Liver (tissue), 3 donors: ENCODE measurements at regions not wholly inside any gene's neighbourhood (a gene's known extent, or its start where the extent isn't known, plus 50 kb on each side); places are given as distances from the start of the nearest gene placed in this dataset.

ENCODE experiments used
- EGR1 ChIP-seq, 2 donors: IDR thresholded peaks; 2 replicates each; pipeline ENCODE4 v1.6.1; 2016 to 2018; ENCODE audit warnings: antibody characterized with exemption in 2 of 2, low read depth in 2 of 2
- GABPA ChIP-seq, 2 donors: IDR thresholded peaks in 1 of 2; conservative IDR thresholded peaks in 1 of 2; 2 replicates each; pipeline ENCODE4 v1.6.1; 2016; ENCODE audit warnings: antibody characterized with exemption in 2 of 2, mild to moderate bottlenecking in 1 of 2, moderate library complexity in 1 of 2
- RAD21 ChIP-seq, 2 donors: IDR thresholded peaks; 2 replicates each; pipeline ENCODE4 v1.6.1; 2016; ENCODE audit warnings: antibody characterized with exemption in 2 of 2, mild to moderate bottlenecking in 2 of 2
- SP1 ChIP-seq: IDR thresholded peaks from 2 replicates; pipeline ENCODE4 v1.6.1; 2018; ENCODE audit warnings: antibody characterized with exemption, mild to moderate bottlenecking
- TAF1 ChIP-seq: conservative IDR thresholded peaks from 2 replicates; pipeline ENCODE4 v1.6.1; 2016; ENCODE audit warnings: antibody characterized with exemption, mild to moderate bottlenecking
- TF ChIP-seq, protein P1 (sequence below): IDR thresholded peaks from 2 replicates; pipeline ENCODE4 v1.6.1; 2016; ENCODE audit warnings: antibody characterized with exemption
- TF ChIP-seq, protein P2 (sequence below): fragments of 150-350 bp; IDR thresholded peaks from 2 replicates; pipeline ENCODE4 v1.5.1; 2017; ENCODE audit warnings: improper control_type of control experiment, low read depth, low read length; ENCODE audit not compliant: missing input control
- TF ChIP-seq, protein P3 (sequence below): IDR thresholded peaks from 2 replicates; pipeline ENCODE4 v1.6.1; 2016; ENCODE audit warnings: antibody characterized with exemption, mild to moderate bottlenecking
- TF ChIP-seq, protein P4 (sequence below): IDR thresholded peaks from 2 replicates; pipeline ENCODE4 v1.6.1; 2016; ENCODE audit warnings: antibody characterized with exemption
- donor health status: healthy.
- donor health status: healthy.

DNA sequence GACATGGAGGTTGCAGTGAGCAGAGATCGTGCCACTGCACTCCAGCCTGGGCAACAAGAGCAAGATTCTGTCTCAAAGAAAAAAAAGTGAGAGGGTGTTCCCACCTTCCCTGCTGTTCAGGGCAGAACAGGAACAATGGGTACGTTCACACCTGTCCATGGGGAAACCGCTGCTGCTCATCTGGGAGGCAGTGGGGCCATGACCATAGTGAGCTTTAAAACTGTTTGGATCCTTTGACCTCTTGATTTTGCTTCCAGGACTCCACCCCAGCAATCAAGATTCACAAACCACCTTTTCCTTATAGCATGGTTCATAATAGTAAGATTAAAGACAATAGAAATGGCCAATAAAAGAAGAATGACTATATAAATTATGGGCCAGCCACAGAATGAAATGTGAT is 209.2 kb downstream of the ARL4C start:
- TF ChIP-seq, protein P1, sequence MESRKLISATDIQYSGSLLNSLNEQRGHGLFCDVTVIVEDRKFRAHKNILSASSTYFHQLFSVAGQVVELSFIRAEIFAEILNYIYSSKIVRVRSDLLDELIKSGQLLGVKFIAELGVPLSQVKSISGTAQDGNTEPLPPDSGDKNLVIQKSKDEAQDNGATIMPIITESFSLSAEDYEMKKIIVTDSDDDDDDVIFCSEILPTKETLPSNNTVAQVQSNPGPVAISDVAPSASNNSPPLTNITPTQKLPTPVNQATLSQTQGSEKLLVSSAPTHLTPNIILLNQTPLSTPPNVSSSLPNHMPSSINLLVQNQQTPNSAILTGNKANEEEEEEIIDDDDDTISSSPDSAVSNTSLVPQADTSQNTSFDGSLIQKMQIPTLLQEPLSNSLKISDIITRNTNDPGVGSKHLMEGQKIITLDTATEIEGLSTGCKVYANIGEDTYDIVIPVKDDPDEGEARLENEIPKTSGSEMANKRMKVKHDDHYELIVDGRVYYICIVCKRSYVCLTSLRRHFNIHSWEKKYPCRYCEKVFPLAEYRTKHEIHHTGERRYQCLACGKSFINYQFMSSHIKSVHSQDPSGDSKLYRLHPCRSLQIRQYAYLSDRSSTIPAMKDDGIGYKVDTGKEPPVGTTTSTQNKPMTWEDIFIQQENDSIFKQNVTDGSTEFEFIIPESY, result no peak
- TF ChIP-seq, protein P2, sequence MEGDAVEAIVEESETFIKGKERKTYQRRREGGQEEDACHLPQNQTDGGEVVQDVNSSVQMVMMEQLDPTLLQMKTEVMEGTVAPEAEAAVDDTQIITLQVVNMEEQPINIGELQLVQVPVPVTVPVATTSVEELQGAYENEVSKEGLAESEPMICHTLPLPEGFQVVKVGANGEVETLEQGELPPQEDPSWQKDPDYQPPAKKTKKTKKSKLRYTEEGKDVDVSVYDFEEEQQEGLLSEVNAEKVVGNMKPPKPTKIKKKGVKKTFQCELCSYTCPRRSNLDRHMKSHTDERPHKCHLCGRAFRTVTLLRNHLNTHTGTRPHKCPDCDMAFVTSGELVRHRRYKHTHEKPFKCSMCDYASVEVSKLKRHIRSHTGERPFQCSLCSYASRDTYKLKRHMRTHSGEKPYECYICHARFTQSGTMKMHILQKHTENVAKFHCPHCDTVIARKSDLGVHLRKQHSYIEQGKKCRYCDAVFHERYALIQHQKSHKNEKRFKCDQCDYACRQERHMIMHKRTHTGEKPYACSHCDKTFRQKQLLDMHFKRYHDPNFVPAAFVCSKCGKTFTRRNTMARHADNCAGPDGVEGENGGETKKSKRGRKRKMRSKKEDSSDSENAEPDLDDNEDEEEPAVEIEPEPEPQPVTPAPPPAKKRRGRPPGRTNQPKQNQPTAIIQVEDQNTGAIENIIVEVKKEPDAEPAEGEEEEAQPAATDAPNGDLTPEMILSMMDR, result no peak
- TF ChIP-seq GABPA (IDR thresholded peaks at IDR 0.05 in 1 of 2, conservative IDR thresholded peaks at IDR 0.05 in 1 of 2) (no peak), SP1 (no peak), RAD21 (IDR thresholded peaks at IDR 0.05) (no peak), EGR1 (IDR thresholded peaks at IDR 0.05; ENCODE audit: low read depth in 2 of 2) (no peak), TAF1 (no peak)
- TF ChIP-seq, protein P3, sequence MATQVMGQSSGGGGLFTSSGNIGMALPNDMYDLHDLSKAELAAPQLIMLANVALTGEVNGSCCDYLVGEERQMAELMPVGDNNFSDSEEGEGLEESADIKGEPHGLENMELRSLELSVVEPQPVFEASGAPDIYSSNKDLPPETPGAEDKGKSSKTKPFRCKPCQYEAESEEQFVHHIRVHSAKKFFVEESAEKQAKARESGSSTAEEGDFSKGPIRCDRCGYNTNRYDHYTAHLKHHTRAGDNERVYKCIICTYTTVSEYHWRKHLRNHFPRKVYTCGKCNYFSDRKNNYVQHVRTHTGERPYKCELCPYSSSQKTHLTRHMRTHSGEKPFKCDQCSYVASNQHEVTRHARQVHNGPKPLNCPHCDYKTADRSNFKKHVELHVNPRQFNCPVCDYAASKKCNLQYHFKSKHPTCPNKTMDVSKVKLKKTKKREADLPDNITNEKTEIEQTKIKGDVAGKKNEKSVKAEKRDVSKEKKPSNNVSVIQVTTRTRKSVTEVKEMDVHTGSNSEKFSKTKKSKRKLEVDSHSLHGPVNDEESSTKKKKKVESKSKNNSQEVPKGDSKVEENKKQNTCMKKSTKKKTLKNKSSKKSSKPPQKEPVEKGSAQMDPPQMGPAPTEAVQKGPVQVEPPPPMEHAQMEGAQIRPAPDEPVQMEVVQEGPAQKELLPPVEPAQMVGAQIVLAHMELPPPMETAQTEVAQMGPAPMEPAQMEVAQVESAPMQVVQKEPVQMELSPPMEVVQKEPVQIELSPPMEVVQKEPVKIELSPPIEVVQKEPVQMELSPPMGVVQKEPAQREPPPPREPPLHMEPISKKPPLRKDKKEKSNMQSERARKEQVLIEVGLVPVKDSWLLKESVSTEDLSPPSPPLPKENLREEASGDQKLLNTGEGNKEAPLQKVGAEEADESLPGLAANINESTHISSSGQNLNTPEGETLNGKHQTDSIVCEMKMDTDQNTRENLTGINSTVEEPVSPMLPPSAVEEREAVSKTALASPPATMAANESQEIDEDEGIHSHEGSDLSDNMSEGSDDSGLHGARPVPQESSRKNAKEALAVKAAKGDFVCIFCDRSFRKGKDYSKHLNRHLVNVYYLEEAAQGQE, result no peak
- TF ChIP-seq, protein P4, sequence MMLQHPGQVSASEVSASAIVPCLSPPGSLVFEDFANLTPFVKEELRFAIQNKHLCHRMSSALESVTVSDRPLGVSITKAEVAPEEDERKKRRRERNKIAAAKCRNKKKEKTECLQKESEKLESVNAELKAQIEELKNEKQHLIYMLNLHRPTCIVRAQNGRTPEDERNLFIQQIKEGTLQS, result no peak
